Activated CD8-positive, alpha-beta T cell treated with anti-CD3 and anti-CD28 coated beads, Interleukin-2, amount 10 ng/mL, durations not matched to agents 7 days and 5 days (primary cell): ENCODE measurements at regions not wholly inside any gene's neighbourhood (a gene's known extent, or its start where the extent isn't known, plus 50 kb on each side); places are given as distances from the start of the nearest gene placed in this dataset.

ENCODE experiments used
- ATAC-seq: fragments of 150-1000 bp; cut with Tn5 transposase; one replicate; pipeline ENCODE4 v1.10.0; 2021; ENCODE audit warnings: moderate library complexity
- CTCF ChIA-PET: fragments of 350-600 bp; sonication (Branson Sonifier 250); formaldehyde crosslinking; loops from one replicate; lab custom pipeline; 2021; ENCODE audit warnings: antibody characterized with exemption; lab: Charles Lee
- POLR2A ChIA-PET: fragments of 350-600 bp; sonication (Branson Sonifier 250); formaldehyde crosslinking; loops from one replicate; lab custom pipeline; 2021; ENCODE audit warnings: antibody characterized with exemption; lab: Charles Lee
- DNase-seq: peaks from one replicate; pipeline ENCODE4 v3.0.0-alpha.2; 2020
- H3K27ac Mint-ChIP-seq: one replicate; pipeline ENCODE4 v1.8.0; 2021; ENCODE audit warnings: mild to moderate bottlenecking, mixed read lengths
- H3K27me3 Mint-ChIP-seq: one replicate; pipeline ENCODE4 v1.8.0; 2021; ENCODE audit warnings: low read depth, mixed read lengths
- H3K36me3 Mint-ChIP-seq: one replicate; pipeline ENCODE4 v1.8.0; 2021; ENCODE audit warnings: low read depth, mixed read lengths
- H3K4me1 Mint-ChIP-seq: one replicate; pipeline ENCODE4 v1.8.0; 2021; ENCODE audit warnings: low read depth, mixed read lengths
- H3K4me3 Mint-ChIP-seq: one replicate; pipeline ENCODE4 v1.8.0; 2021; ENCODE audit warnings: mild to moderate bottlenecking, mixed read lengths
- H3K9me3 Mint-ChIP-seq: one replicate; pipeline ENCODE4 v1.8.0; 2022; ENCODE audit warnings: mixed read lengths; ENCODE audit not compliant: insufficient read depth

DNA sequence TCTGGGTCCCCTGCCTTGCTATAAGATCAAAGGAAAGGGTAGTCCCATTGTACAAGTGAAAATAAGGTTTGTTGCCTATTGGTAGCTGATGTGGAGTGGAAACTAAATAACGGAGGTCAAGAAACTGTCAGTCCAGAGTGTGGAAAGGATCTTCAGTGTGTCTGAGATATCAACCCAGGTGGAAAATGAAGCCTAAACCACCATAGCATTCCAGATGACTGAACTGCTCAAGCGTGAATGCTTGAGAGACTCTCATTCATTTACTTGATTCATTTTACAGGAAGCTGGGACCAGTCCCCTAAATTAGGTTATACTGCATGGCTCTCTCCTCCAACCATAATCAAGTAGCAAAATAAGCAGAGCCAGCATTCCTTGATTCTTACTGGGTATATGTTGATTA lies 116.0 kb upstream of the SLC28A3 start:
- Mint-ChIP-seq H3K36me3 (no peaks in the 10 kb centered on the region), H3K27ac (no peak overlapping the region), H3K27me3 (peaks cover 2% of the 10 kb centered on the region), H3K4me1 (no peaks in the 10 kb centered on the region), H3K9me3 (no peaks in the 10 kb centered on the region), H3K4me3 (no peak overlapping the region)
- ChIA-PET CTCF (no interaction called here), POLR2A (no interaction called here)
- no peak for DNase-seq
- no peak for ATAC-seq

DNA sequence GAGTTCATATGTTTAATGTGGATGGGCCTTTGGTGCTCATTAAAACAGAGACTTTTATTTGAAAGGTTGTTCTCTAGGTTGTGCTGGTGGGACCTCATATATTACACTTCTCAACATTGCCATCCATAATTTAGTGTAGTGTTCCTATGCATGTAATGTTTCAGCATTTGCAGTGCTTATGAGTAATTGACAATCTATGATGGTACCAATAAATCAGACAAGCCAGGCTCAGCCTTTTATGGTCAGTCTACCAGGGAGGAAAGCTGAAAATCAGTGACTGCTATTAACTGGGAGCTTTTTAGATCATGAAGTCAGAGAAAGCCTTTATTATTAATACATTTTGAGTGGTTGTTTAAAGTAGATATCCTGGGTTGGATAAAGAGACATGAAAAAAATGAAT lies 120.1 kb upstream of the SLC28A3 start:
- POLR2A ChIA-PET = no interaction called here
- H3K9me3 Mint-ChIP-seq = no peaks in the 10 kb centered on the region
- ATAC-seq (no peak), DNase-seq (no peak)
- no peak overlapping the region for H3K4me3 Mint-ChIP-seq
- H3K27ac Mint-ChIP-seq = no peak overlapping the region
- no peaks in the 10 kb centered on the region for H3K4me1 Mint-ChIP-seq
- CTCF ChIA-PET = no interaction called here
- H3K36me3 Mint-ChIP-seq = no peaks in the 10 kb centered on the region
- peaks cover 2% of the 10 kb centered on the region for H3K27me3 Mint-ChIP-seq

DNA sequence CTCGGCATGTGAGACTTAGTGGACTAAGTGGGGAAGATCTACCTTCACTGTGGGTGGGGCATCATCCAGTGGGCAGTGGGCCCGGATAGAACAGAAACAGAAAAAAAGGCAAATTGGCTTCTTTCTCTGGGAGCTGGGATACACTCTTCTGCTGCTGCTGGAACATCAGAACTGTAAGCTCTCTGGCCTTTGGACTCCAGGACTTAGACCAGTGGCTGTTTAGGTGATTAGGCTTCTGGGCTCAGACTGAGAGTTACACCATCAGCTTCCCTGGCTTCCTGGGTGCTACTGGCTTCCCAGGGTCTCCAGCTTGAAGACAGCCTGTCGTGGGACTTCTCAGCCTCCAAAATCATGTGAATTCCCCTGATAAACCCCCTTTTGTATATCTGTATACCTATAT lies 122.7 kb upstream of the SLC28A3 start:
- H3K9me3 Mint-ChIP-seq = no peaks in the 10 kb centered on the region
- H3K36me3 Mint-ChIP-seq = no peaks in the 10 kb centered on the region
- H3K27me3 Mint-ChIP-seq = peaks cover 2% of the 10 kb centered on the region
- no peak for ATAC-seq
- CTCF ChIA-PET = no interaction called here
- no peaks in the 10 kb centered on the region for H3K4me1 Mint-ChIP-seq
- no peak for DNase-seq
- no peak overlapping the region for H3K4me3 Mint-ChIP-seq
- no peak overlapping the region for H3K27ac Mint-ChIP-seq
- POLR2A ChIA-PET = no interaction called here

DNA sequence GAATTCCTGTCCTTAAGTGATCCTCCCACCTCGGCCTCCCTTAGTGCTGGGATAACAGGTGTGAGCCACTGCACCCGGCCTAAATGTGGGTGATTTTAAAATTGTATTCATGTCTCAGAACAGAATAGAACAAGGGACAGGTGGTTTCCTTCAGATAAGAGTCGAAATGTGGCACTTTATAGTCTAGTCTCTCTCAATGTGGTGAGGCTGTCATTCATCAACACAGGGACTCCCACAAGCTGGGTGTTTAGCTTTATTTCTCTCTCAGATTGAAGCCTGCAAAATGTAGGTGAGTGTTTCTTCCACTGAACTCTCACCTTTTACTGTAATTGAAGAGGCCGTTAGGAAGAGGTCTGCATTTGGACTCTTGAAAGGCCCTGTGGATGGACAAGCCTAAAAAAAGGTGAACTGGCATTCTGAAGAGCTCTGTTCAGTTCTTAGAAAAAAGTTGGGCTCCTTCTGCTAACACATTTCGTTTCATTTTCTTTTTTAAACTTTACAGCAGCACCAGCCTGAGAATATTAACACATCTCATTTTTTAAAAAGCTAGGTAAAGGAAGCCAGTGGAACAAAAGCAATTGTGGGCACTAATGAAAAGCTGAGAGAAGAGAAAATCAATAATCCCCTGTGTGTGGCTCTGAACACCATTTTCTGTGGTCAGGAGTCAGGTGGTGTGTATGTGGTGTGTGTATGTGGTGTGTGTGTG lies 126.2 kb upstream of the SLC28A3 start:
- no peaks in the 10 kb centered on the region for H3K4me1 Mint-ChIP-seq
- ATAC-seq (no peak), DNase-seq (no peak)
- H3K36me3 Mint-ChIP-seq = no peaks in the 10 kb centered on the region
- no peaks in the 10 kb centered on the region for H3K9me3 Mint-ChIP-seq
- H3K4me3 Mint-ChIP-seq = no peak overlapping the region
- no peaks in the 10 kb centered on the region for H3K27me3 Mint-ChIP-seq
- POLR2A ChIA-PET = no interaction called here
- no peak overlapping the region for H3K27ac Mint-ChIP-seq
- CTCF ChIA-PET = no interaction called here

DNA sequence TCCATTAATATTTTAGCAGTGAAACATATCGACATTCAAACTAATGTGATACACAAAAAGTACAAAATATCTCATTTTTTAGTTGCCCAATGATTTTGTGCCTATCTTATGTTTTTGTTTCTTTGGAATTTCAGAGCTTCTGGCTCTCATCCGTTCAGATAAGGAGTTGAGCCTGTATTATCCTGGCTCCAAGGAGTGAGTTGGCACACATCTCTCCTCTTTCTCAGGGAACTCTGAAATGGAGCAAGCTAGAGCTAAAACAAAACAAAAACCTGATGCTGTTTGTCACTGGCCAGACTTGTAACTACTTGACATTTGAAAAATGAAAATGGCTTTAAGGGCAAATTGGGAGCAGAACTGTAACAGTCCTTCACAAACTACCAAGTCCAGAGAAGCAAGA lies 131.3 kb upstream of the SLC28A3 start:
- H3K4me1 Mint-ChIP-seq = no peaks in the 10 kb centered on the region
- CTCF ChIA-PET = no interaction called here
- H3K27me3 Mint-ChIP-seq = no peaks in the 10 kb centered on the region
- H3K9me3 Mint-ChIP-seq = no peaks in the 10 kb centered on the region
- no peak overlapping the region for H3K27ac Mint-ChIP-seq
- POLR2A ChIA-PET = no interaction called here
- no peaks in the 10 kb centered on the region for H3K36me3 Mint-ChIP-seq
- DNase-seq (no peak), ATAC-seq (no peak)
- no peak overlapping the region for H3K4me3 Mint-ChIP-seq

DNA sequence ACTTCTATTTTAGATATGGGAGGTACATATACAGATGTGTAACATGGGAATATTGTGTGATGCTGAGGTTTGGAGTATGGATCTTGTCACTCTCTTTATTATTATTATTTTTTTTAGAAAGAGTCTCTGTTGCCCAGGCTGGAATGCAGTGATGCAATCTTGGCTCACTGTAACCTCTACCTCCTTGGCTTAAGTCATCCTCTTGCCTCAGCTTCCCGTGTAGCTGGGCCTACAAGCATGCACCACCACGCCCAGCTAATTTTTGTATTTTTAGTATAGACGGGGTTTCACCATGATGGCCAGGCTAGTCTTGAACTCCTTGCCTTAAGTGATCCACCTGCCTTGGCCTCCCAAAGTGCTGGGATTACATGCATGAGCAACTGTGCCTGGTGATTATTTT lies 138.4 kb upstream of the SLC28A3 start:
- ChIA-PET CTCF (no interaction called here), POLR2A (no interaction called here)
- H3K27ac Mint-ChIP-seq = no peak overlapping the region
- H3K27me3 Mint-ChIP-seq = no peaks in the 10 kb centered on the region
- no peaks in the 10 kb centered on the region for H3K36me3 Mint-ChIP-seq
- ATAC-seq = no peak
- no peak for DNase-seq
- no peaks in the 10 kb centered on the region for H3K4me1 Mint-ChIP-seq
- H3K4me3 Mint-ChIP-seq = no peak overlapping the region
- no peaks in the 10 kb centered on the region for H3K9me3 Mint-ChIP-seq

DNA sequence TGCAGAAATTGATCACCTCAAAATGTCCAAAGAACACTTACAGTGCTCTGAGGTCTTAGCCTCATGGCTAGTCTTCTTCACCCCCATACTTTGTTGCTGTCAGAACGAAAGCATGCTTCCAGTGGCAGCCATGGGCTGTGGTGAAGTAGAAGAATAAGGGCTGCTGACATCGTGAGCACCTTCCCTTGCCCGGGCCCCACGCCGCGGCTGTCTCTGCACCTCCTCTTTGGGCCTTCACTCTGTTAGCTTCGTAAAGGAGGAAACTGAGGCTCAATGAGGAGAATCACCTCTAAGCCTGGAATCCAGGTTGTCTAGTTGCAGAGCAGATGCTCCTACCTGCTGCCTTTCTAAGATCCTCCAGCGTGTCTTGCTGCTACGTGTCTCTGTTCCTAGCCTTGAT lies 139.5 kb upstream of the SLC28A3 start:
- CTCF ChIA-PET = no interaction called here
- no peaks in the 10 kb centered on the region for H3K36me3 Mint-ChIP-seq
- no peak overlapping the region for H3K27ac Mint-ChIP-seq
- H3K9me3 Mint-ChIP-seq = no peaks in the 10 kb centered on the region
- DNase-seq (no peak), ATAC-seq (no peak)
- no peaks in the 10 kb centered on the region for H3K4me1 Mint-ChIP-seq
- H3K27me3 Mint-ChIP-seq = no peaks in the 10 kb centered on the region
- no peak overlapping the region for H3K4me3 Mint-ChIP-seq
- POLR2A ChIA-PET = no interaction called here

DNA sequence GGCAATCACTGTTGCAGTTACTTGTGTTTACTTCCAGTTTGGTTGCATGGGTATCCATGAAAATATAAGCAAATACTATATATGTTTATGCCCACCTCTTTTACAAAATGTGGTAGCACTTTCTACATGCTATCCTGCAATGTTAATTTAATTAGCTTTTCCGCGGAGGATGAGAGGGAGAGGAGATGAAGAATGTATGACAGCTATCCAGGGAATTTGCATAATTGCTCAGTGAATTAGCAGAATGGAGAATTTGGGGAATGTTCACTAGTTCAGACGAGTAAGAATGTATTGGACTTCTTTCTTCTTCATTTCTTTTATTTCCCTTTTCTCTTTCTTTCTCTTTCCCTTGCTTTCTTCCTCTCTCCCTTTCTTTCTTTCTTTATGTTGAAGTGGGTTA lies 140.7 kb upstream of the SLC28A3 start:
- no peaks in the 10 kb centered on the region for H3K36me3 Mint-ChIP-seq
- ChIA-PET POLR2A (no interaction called here), CTCF (no interaction called here)
- DNase-seq (no peak), ATAC-seq (no peak)
- no peaks in the 10 kb centered on the region for H3K27me3 Mint-ChIP-seq
- no peak overlapping the region for H3K27ac Mint-ChIP-seq
- no peaks in the 10 kb centered on the region for H3K9me3 Mint-ChIP-seq
- H3K4me1 Mint-ChIP-seq = no peaks in the 10 kb centered on the region
- H3K4me3 Mint-ChIP-seq = no peak overlapping the region

DNA sequence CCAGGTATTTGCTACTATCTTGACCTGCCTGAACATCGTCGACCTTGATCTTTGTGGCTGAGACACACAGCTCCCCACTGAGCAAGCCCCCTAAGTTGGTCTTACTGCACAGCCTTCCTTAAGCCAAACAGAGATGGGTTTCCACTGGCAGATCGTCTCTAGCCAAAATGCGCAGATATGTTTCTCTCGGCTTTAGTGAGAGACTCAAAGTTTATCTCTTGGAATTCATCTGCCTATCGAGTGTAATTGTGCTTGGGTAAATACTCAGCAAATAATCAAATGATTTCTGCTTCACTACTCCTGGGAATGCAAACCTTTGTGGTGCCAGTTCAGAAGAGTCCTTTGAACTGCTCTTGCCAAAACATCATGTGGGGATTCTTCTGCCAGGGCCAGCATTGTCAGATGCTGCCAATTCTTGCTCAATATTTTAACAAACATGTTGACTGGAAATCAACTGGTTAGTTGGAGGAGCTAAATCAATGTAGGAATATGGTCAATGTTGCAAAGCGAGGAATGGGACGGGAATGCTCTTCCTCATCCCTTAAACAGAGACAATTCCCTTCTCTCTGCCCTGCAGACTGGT lies 141.2 kb upstream of the SLC28A3 start:
- ATAC-seq (no peak), DNase-seq (no peak)
- Mint-ChIP-seq H3K4me1 (no peaks in the 10 kb centered on the region), H3K4me3 (no peak overlapping the region), H3K36me3 (no peaks in the 10 kb centered on the region), H3K27me3 (no peaks in the 10 kb centered on the region), H3K27ac (no peak overlapping the region), H3K9me3 (no peaks in the 10 kb centered on the region)
- ChIA-PET CTCF (no interaction called here), POLR2A (no interaction called here)

DNA sequence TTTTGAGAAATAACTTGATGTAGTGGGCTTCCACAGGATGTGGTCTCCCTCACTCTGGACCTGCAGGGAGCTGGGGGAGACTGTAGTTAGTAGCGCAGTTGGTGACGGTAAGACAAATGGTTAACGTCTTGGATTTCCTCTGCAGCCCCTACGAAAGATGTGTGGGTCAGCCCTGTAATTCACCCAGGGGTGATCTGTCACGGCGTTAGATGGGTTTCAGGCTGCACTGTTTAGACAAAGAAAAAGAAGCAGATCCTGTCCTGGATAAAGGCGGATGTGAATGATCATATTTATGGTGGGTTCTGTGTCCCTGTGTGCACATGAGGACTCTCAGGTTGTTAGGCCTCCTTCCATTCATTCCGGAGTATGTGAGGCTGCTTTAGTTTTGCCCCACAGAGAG lies 142.0 kb upstream of the SLC28A3 start:
- no peaks in the 10 kb centered on the region for H3K9me3 Mint-ChIP-seq
- no peak for ATAC-seq
- no peak overlapping the region for H3K27ac Mint-ChIP-seq
- H3K4me3 Mint-ChIP-seq = no peak overlapping the region
- H3K36me3 Mint-ChIP-seq = no peaks in the 10 kb centered on the region
- no peak for DNase-seq
- H3K4me1 Mint-ChIP-seq = no peaks in the 10 kb centered on the region
- CTCF ChIA-PET = no interaction called here
- H3K27me3 Mint-ChIP-seq = no peaks in the 10 kb centered on the region
- POLR2A ChIA-PET = no interaction called here

DNA sequence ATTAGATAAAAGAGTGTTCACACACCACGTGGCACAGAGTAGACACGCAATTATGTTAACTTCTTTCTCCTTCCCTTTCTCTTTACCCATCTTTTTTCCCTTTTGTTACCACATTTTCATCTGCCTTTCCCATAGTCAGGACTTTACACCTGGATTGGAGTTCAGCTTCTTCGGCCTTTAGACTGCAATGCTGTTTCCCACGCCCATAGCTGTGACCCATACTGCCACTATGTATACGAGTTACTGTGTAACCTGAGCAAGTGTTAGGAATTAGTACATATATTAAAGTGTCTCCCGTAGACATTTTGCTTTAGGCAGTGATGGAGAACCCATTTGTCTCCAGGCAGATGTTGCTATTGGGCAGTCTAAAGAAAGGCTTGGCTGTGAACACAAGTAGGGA lies 143.6 kb upstream of the SLC28A3 start:
- H3K9me3 Mint-ChIP-seq = no peaks in the 10 kb centered on the region
- H3K4me3 Mint-ChIP-seq = no peak overlapping the region
- H3K27ac Mint-ChIP-seq = no peak overlapping the region
- ChIA-PET CTCF (no interaction called here), POLR2A (no interaction called here)
- DNase-seq (no peak), ATAC-seq (no peak)
- H3K4me1 Mint-ChIP-seq = no peaks in the 10 kb centered on the region
- H3K36me3 Mint-ChIP-seq = no peaks in the 10 kb centered on the region
- H3K27me3 Mint-ChIP-seq = no peaks in the 10 kb centered on the region

DNA sequence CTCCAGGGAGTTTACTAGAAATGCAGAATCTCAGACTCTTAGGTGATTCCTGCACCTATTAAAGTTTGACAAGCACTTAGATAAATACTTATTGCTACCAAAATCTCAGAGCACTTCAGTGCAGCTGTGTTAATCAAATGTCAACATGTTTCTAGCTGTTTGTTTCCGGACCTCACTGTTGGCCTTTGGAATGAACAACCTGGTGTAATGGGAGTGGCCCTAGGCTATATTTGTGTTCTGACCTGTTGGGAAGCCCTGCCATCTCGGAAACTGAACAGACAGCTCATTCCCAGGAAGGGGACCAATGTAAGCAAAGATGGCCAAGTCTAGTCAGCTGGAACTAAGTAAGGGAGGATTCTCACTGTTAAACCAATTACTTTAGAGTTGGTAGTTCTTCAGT lies 145.0 kb upstream of the SLC28A3 start:
- POLR2A ChIA-PET = no interaction called here
- no peak for DNase-seq
- no peaks in the 10 kb centered on the region for H3K9me3 Mint-ChIP-seq
- H3K27me3 Mint-ChIP-seq = no peaks in the 10 kb centered on the region
- H3K27ac Mint-ChIP-seq = no peak overlapping the region
- ATAC-seq = no peak
- CTCF ChIA-PET = no interaction called here
- H3K4me3 Mint-ChIP-seq = no peak overlapping the region
- no peaks in the 10 kb centered on the region for H3K36me3 Mint-ChIP-seq
- H3K4me1 Mint-ChIP-seq = no peaks in the 10 kb centered on the region

DNA sequence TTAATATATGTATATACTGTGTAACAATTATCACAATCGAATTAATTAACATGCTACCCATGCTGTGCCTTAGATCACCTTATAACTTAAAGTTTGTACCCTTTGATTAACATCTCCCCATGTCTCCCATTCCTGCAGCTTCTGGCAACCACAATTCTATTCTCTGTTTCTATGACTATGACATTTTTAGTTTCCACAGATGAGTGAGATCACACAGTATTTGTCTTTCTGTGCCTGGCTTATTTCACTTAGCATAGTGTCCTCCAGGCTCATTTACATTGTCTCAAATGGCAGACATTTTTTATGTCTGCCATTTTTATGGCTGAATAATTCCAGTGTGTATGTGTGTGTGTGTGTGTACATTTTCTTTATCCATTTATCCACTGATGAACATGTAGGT lies 146.1 kb upstream of the SLC28A3 start:
- Mint-ChIP-seq H3K27me3 (no peaks in the 10 kb centered on the region), H3K4me1 (no peaks in the 10 kb centered on the region), H3K9me3 (no peaks in the 10 kb centered on the region), H3K4me3 (no peak overlapping the region), H3K27ac (no peak overlapping the region), H3K36me3 (no peaks in the 10 kb centered on the region)
- DNase-seq (no peak), ATAC-seq (no peak)
- ChIA-PET POLR2A (no interaction called here), CTCF (no interaction called here)
